Common myeloid progenitor, CD34-positive (primary cell): ENCODE measurements at regions not wholly inside any gene's neighbourhood (a gene's known extent, or its start where the extent isn't known, plus 50 kb on each side); places are given as distances from the start of the nearest gene placed in this dataset.

Source experiments
- CTCF ChIA-PET: fragments of 350-600 bp; sonication (Branson Sonifier 250); formaldehyde crosslinking; loops from one replicate; lab custom pipeline; 2021; ENCODE audit warnings: antibody characterized with exemption; lab: Charles Lee
- POLR2A ChIA-PET: fragments of 350-600 bp; sonication (Branson Sonifier 250); formaldehyde crosslinking; loops from one replicate; lab custom pipeline; 2021; ENCODE audit warnings: antibody characterized with exemption; lab: Charles Lee
- DNase-seq, 3 donors: peaks; one replicate each; pipeline versions ENCODE4 v3.0.0 to v3.0.0-alpha.2; 2013
- H3K27ac ChIP-seq, 2 experiments: 1 replicate in 1 of 2; 2 replicates in 1 of 2; pipeline ENCODE4 v1.7.0; 2013; ENCODE audit warnings: inconsistent platforms in 2 of 2, low read length in 2 of 2, mild to moderate bottlenecking in 2 of 2, low read depth in 1 of 2, moderate library complexity in 1 of 2; ENCODE audit not compliant: severe bottlenecking in 2 of 2, insufficient read depth in 1 of 2, poor library complexity in 1 of 2
- H3K27me3 ChIP-seq, 5 experiments: replicated peaks in 2 of 5; 1 replicate in 3 of 5; 2 replicates in 2 of 5; pipeline versions ENCODE4 v1.6.1 to v1.7.0; 2013; ENCODE audit warnings: low read length in 4 of 5, mild to moderate bottlenecking in 2 of 5, moderate library complexity in 2 of 5, inconsistent platforms in 1 of 5; ENCODE audit not compliant: insufficient read depth in 5 of 5, control insufficient read depth in 4 of 5
- H3K36me3 ChIP-seq, 4 experiments: 1 replicate in 2 of 4; 2 replicates in 2 of 4; pipeline versions ENCODE4 v1.6.1 to v1.7.0; 2013; ENCODE audit warnings: low read length in 3 of 4, control low read depth in 1 of 4, mild to moderate bottlenecking in 1 of 4; ENCODE audit not compliant: control insufficient read depth in 4 of 4, insufficient read depth in 4 of 4
- H3K4me1 ChIP-seq, 4 experiments: 1 replicate in 3 of 4; 2 replicates in 1 of 4; pipeline versions ENCODE4 v1.6.1 to v1.7.1; 2013; ENCODE audit warnings: low read length in 3 of 4, mild to moderate bottlenecking in 3 of 4, control low read depth in 1 of 4, inconsistent platforms in 1 of 4, moderate library complexity in 1 of 4; ENCODE audit not compliant: control insufficient read depth in 4 of 4, insufficient read depth in 4 of 4; ENCODE audit errors: control extremely low read depth in 1 of 4
- H3K4me3 ChIP-seq, 7 experiments: 1 replicate in 4 of 7; 2 replicates in 3 of 7; pipeline versions ENCODE4 v1.5.1 to v1.7.0; 2013; ENCODE audit warnings: mild to moderate bottlenecking in 7 of 7, low read length in 6 of 7, moderate library complexity in 6 of 7, inconsistent platforms in 2 of 7, low read depth in 2 of 7, control low read depth in 1 of 7; ENCODE audit not compliant: insufficient read depth in 4 of 7, control insufficient read depth in 1 of 7; ENCODE audit errors: extremely low read depth in 1 of 7
- H3K9me3 ChIP-seq, 5 experiments: 1 replicate in 4 of 5; 2 replicates in 1 of 5; pipeline versions ENCODE4 v1.6.1 to v1.7.1; 2013; ENCODE audit warnings: low read length in 4 of 5, mild to moderate bottlenecking in 2 of 5, inconsistent platforms in 1 of 5, low read depth in 1 of 5, moderate library complexity in 1 of 5; ENCODE audit not compliant: control insufficient read depth in 4 of 5, insufficient read depth in 2 of 5; ENCODE audit errors: control extremely low read depth in 1 of 5
- WGBS: methylation state at CpG from one replicate; pipeline ENCODE4 v1.1.5; 2013; ENCODE audit not compliant: insufficient coverage; 5-methylcytosine and 5-hydroxymethylcytosine counted together

DNA sequence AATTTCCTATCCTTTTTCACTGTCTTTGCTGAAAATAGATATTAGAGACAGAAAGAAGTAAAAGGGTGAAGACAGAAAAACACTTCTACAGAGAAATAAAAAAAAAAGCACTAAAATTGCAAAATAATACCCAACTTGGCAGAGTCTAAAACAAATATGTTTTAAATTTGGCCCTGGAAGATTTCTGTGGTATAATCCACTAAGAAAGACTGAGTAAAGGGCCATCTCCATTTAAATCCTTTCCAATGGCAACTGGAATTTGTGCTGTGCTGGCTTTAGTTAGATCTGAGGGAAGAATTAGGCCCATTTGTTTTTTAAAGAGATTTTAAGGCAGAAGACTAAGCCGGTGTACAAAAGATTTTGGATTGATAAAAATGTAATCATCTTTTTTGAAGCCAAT is 321.2 kb downstream of the GJA1 start:
- Histone ChIP-seq H3K4me3 (no peak overlapping the region), H3K27me3 (no peaks in the 10 kb centered on the region), H3K9me3 (no peaks in the 10 kb centered on the region), H3K4me1 (no peaks in the 10 kb centered on the region), H3K36me3 (no peaks in the 10 kb centered on the region), H3K27ac (no peak overlapping the region)
- POLR2A ChIA-PET = no interaction called here
- no CpG with 5 or more reads among the region's 1 CpG for WGBS
- no peak for DNase-seq
- CTCF ChIA-PET = no interaction called here

DNA sequence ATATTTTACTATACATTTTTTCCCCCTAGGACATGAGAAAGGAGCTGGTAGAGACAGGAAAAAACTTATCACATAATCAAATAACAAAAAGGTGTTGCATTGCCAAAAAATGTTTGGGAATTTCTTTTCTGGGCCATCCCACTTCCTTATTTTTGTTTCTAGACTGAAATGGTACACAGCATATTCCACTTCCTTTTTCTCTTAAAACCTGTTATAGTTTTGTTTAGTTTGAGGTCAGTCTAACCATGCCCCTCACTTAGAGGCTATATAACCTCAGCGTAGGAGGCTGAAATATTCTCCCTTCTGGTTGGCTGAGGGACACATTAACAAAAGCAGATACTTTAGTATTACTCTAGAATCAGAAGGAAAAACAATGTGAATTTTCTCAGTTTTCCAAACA is 323.9 kb downstream of the GJA1 start:
- WGBS = no CpG with 5 or more reads among the region's 1 CpG
- Histone ChIP-seq H3K27ac (no peak overlapping the region), H3K4me1 (no peaks in the 10 kb centered on the region), H3K9me3 (no peaks in the 10 kb centered on the region), H3K27me3 (no peaks in the 10 kb centered on the region), H3K36me3 (no peaks in the 10 kb centered on the region), H3K4me3 (no peak overlapping the region)
- DNase-seq = peak in 2 of 3 donors; percentile 32 to 42
- POLR2A ChIA-PET = no interaction called here
- CTCF ChIA-PET = no interaction called here

- no peak overlapping the region for H3K4me3 ChIP-seq
- no peaks in the 10 kb centered on the region for H3K27me3 ChIP-seq
- ChIA-PET POLR2A (no interaction called here), CTCF (no interaction called here)
- 85% methylated on average over 10 of the region's 11 CpGs for WGBS
- H3K36me3 ChIP-seq = no peaks in the 10 kb centered on the region
- no peak for DNase-seq
- H3K4me1 ChIP-seq = no peaks in the 10 kb centered on the region
- H3K9me3 ChIP-seq = no peaks in the 10 kb centered on the region
- H3K27ac ChIP-seq = no peak overlapping the region
Observed at GRCh38 chr6:121760191-121760590, 324.7 kb downstream of the GJA1 start.

DNA sequence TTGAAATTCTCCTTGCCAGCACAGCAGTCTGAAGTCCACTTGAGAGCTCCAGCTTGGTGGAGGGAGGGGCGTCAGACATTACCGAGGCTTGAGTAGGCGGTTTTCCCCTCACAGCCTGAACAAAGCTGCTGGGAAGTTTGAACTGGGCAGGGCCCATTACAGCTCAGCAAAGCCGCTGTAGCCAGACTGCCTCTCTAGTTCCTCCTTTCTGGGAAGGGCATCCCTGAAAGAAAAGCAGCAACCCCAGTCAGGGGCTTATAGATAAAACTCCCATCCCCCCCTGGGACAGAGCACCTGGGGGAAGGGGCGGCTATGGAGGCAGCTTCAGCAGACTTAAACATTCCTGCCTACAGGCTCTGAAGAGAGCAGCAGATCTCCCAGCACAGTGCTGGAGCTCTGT is 325.3 kb downstream of the GJA1 start:
- Histone ChIP-seq H3K27me3 (no peaks in the 10 kb centered on the region), H3K36me3 (no peaks in the 10 kb centered on the region), H3K4me3 (no peak overlapping the region), H3K27ac (no peak overlapping the region), H3K4me1 (no peaks in the 10 kb centered on the region), H3K9me3 (no peaks in the 10 kb centered on the region)
- ChIA-PET POLR2A (no interaction called here), CTCF (no interaction called here)
- 97% methylated on average over 5 of the region's 5 CpGs for WGBS
- no peak for DNase-seq

DNA sequence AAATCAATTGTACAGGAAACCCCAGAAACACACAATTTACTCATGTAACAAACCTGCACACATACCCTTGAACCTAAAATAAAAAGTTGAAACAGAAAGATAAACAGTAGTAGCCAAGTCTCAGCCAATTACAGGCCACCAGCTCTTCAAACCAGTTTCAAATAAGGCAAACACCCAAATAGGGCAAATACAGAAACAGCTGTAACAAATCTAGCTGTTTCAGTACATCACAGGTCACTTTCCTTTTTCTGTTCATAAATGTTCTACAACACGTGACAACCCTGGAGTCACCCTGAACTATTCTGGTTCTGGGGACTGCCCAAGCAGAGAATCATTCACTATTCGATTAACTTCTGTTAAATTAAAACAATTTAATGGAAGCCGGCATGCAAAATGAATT is 329.0 kb downstream of the GJA1 start:
- no peaks in the 10 kb centered on the region for H3K36me3 ChIP-seq
- no peaks in the 10 kb centered on the region for H3K27me3 ChIP-seq
- ChIA-PET CTCF (no interaction called here), POLR2A (no interaction called here)
- no peak for DNase-seq
- no peaks in the 10 kb centered on the region for H3K4me1 ChIP-seq
- H3K9me3 ChIP-seq = no peaks in the 10 kb centered on the region
- H3K27ac ChIP-seq = no peak overlapping the region
- 90% methylated on average over 3 of the region's 3 CpGs for WGBS
- no peak overlapping the region for H3K4me3 ChIP-seq

DNA sequence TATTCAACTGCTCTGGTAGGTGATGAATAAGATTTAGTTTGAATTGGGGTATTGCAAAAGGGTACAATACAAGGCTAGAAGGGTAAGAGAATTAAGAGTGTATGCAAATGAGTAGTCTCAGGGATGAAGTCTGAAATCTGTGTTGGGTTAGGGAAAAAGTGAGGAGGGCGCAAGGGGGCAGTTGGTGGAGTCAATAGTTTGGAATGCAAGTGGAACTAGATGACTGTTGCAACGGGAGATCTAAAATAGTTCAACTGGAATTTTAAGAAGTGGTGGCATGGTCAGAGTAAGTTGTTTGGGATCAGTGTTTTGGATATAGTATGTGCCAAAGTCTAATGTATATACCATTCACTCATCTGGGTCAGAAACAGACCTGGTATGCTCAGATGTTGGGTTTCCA is 329.6 kb downstream of the GJA1 start:
- Histone ChIP-seq H3K27ac (no peak overlapping the region), H3K36me3 (no peaks in the 10 kb centered on the region), H3K9me3 (no peaks in the 10 kb centered on the region), H3K4me3 (no peak overlapping the region), H3K27me3 (no peaks in the 10 kb centered on the region), H3K4me1 (no peaks in the 10 kb centered on the region)
- WGBS = 95% methylated on average over 2 of the region's 2 CpGs
- no peak for DNase-seq
- CTCF ChIA-PET = no interaction called here
- POLR2A ChIA-PET = no interaction called here

GRCh38 chr6:121767211-121767610 is 331.8 kb downstream of the GJA1 start:
- Histone ChIP-seq H3K4me1 (no peaks in the 10 kb centered on the region), H3K4me3 (no peak overlapping the region), H3K27ac (no peak overlapping the region), H3K27me3 (no peaks in the 10 kb centered on the region), H3K9me3 (no peaks in the 10 kb centered on the region), H3K36me3 (no peaks in the 10 kb centered on the region)
- DNase-seq = no peak
- 65% methylated on average over 2 of the region's 3 CpGs for WGBS
- ChIA-PET CTCF (no interaction called here), POLR2A (no interaction called here)
